HG02840 (cell line): ENCODE measurements at regions not wholly inside any gene's neighbourhood (a gene's known extent, or its start where the extent isn't known, plus 50 kb on each side); places are given as distances from the start of the nearest gene placed in this dataset.

Source experiments
- ATAC-seq: cut with Tn5 transposase; IDR thresholded peaks from one replicate; pipeline ENCODE4 v1.9.1; 2021; ENCODE audit warnings: mild to moderate bottlenecking, moderate library complexity, moderate number of reproducible peaks; ENCODE audit not compliant: unreplicated experiment, low FRiP score

- no peak for ATAC-seq
These were observed 372.6 kb downstream of the NR2F2 start for GRCh38 chr15:96703091-96703490.

GRCh38 chr15:96703794-96704550 lies 373.5 kb downstream of the NR2F2 start:
- ATAC-seq: no peak

- ATAC-seq: no peak
These were observed 385.6 kb downstream of the NR2F2 start for GRCh38 chr15:96716075-96716474.

GRCh38 chr15:96716478-96716877 lies 386.0 kb downstream of the NR2F2 start:
- ATAC-seq: no peak

GRCh38 chr15:96720251-96720650 lies 389.8 kb downstream of the NR2F2 start:
- ATAC-seq: no peak

GRCh38 chr15:96720656-96721055 lies 390.2 kb downstream of the NR2F2 start:
- no peak for ATAC-seq

- no peak for ATAC-seq
These were observed 398.1 kb downstream of the NR2F2 start for GRCh38 chr15:96728591-96728990.

- no peak for ATAC-seq
These were observed 402.2 kb downstream of the NR2F2 start for GRCh38 chr15:96732704-96733103.

GRCh38 chr15:96733721-96734120 lies 403.2 kb downstream of the NR2F2 start:
- no peak for ATAC-seq

- ATAC-seq: no peak
These were observed 405.2 kb downstream of the NR2F2 start for GRCh38 chr15:96735632-96736240.

GRCh38 chr15:96736384-96736783 lies 405.9 kb downstream of the NR2F2 start:
- no peak for ATAC-seq

- no peak for ATAC-seq
These were observed 406.9 kb downstream of the NR2F2 start for GRCh38 chr15:96737408-96737807.

GRCh38 chr15:96746665-96747064 lies 416.2 kb downstream of the NR2F2 start:
- ATAC-seq: no peak

- no peak for ATAC-seq
These were observed 416.8 kb downstream of the NR2F2 start for GRCh38 chr15:96747291-96747690.

GRCh38 chr15:96750361-96750760 lies 419.9 kb downstream of the NR2F2 start:
- ATAC-seq: no peak

- ATAC-seq: no peak
These were observed 425.6 kb downstream of the NR2F2 start for GRCh38 chr15:96756146-96756545.

GRCh38 chr15:96756656-96757055 lies 426.2 kb downstream of the NR2F2 start:
- ATAC-seq: no peak

GRCh38 chr15:96762566-96762965 lies 432.1 kb downstream of the NR2F2 start:
- ATAC-seq: no peak

- ATAC-seq: no peak
These were observed 434.0 kb downstream of the NR2F2 start for GRCh38 chr15:96764501-96764900.

GRCh38 chr15:96764946-96765345 lies 434.4 kb downstream of the NR2F2 start:
- no peak for ATAC-seq

- no peak for ATAC-seq
These were observed 435.9 kb downstream of the NR2F2 start for GRCh38 chr15:96766366-96766765.
